ENCODE measurements at regions not wholly inside any gene's neighbourhood (a gene's known extent, or its start where the extent isn't known, plus 50 kb on each side); places are given as distances from the start of the nearest gene placed in this dataset.

DNA sequence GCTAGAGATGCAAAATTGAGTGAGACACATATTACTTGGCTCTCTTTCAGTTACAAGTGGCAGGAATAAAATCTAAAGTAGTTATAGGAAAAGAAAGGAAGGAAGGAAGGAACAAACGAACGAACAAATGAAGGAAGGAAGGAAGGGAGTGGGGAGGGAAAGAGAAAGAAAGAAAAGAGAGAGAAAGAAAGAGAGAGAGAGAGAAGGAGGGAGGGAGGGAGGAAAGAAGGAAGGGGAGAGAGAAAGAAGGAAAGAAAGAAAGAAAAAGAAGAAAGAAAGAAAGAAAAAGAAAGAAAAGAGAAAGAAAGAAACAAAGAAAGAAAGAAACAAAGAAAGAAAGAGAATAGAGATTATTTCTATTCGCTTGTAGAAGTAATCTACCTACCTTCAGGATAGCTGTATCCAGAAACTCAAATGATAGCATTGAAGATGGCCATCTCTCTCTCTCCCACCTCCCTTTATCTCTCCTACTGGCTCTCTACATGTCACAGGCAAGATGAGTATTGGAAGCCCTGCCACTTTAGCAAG, 229.7 kb upstream of the TLE3 start:
- Histone ChIP-seq H3K27ac (peak overlapping the region in 4 of 12 donors; percentile 8 to 66 (median 42)), H3K27me3 (no peaks in the 10 kb centered on the region), H3K9me3 (peaks cover 0 to 5% (median 0%) of the 10 kb centered on the region in 12 donors), H3K36me3 (no peaks in the 10 kb centered on the region), H3K4me1 (peaks cover 0 to 51% (median 23%) of the 10 kb centered on the region in 12 donors), H3K4me3 (no peak overlapping the region)
- no peak for ATAC-seq
- no peak for DNase-seq
- WGBS, 4 donors: 72 to 76% (median 75%) methylated on average over 3 of the region's 3 CpGs
- intact Hi-C loops (cut with DNase I): loop anchor here in 1 of 10 donors (10.0 kb wide), 1 partner anchor 143 kb away; no protein-coding TSS in a partner anchor
- TF ChIP-seq CTCF (IDR thresholded peaks at IDR 0.05) (no peak), POLR2A (IDR thresholded peaks at IDR 0.05) (no peak)

- Histone ChIP-seq H3K4me1 (peaks cover 0 to 74% (median 30%) of the 10 kb centered on the region in 12 donors), H3K9me3 (no peaks in the 10 kb centered on the region), H3K27me3 (no peaks in the 10 kb centered on the region), H3K27ac (peak overlapping the region in 3 of 12 donors; percentile 4 to 78 (median 74)), H3K36me3 (no peaks in the 10 kb centered on the region), H3K4me3 (no peak overlapping the region)
- ATAC-seq: peak in 1 of 4 donors; percentile 53
- TF ChIP-seq POLR2A (IDR thresholded peaks at IDR 0.05) (no peak), CTCF (IDR thresholded peaks at IDR 0.05) (no peak)
- intact Hi-C loops (cut with DNase I): loop anchor here in 1 of 10 donors (10.0 kb wide), 1 partner anchor 139 kb away; no protein-coding TSS in a partner anchor
- no peak for DNase-seq
- 82 to 85% (median 84%) methylated on average over 15 of the region's 15 CpGs for WGBS, 4 donors
These were observed 226.6 kb upstream of the TLE3 start for GRCh38 chr15:70324001-70324974.

GRCh38 chr15:70323111-70323851, 225.6 kb upstream of the TLE3 start:
- peaks cover 0 to 64% (median 24%) of the 10 kb centered on the region in 12 donors for H3K4me1 ChIP-seq

More at GRCh38 chr15:70323111-70323851, 225.6 kb upstream of the TLE3 start:
- no peaks in the 10 kb centered on the region for H3K36me3 ChIP-seq
- peaks cover 0 to 5% (median 0%) of the 10 kb centered on the region in 9 donors for H3K27me3 ChIP-seq
- peak in 2 of 5 donors; percentile 42 to 51 for DNase-seq
- TF ChIP-seq POLR2A (IDR thresholded peaks at IDR 0.05) (no peak), CTCF (IDR thresholded peaks at IDR 0.05) (no peak)
- H3K4me3 ChIP-seq: no peak overlapping the region
- peak overlapping the region in 5 of 12 donors; percentile 23 to 78 (median 56) for H3K27ac ChIP-seq
- intact Hi-C loops (cut with DNase I): loop anchor here in 1 of 10 donors (10.0 kb wide), 1 partner anchor 138 kb away; no protein-coding TSS in a partner anchor
- peak in 3 of 4 donors; percentile 44 to 69 (median 45) for ATAC-seq
- WGBS, 4 donors: 55 to 70% (median 62%) methylated on average over 9 to 11 of the region's 11 CpGs
- H3K9me3 ChIP-seq: no peaks in the 10 kb centered on the region

All from heart left ventricle (tissue), 16 donors.